ENCODE measurements at regions not wholly inside any gene's neighbourhood (a gene's known extent, or its start where the extent isn't known, plus 50 kb on each side); places are given as distances from the start of the nearest gene placed in this dataset.
"Not testable (repeated sequence)": the region's sequence is repeated elsewhere in the genome, so short reads cannot be mapped to it uniquely, and the experiment has no call there.

DNA sequence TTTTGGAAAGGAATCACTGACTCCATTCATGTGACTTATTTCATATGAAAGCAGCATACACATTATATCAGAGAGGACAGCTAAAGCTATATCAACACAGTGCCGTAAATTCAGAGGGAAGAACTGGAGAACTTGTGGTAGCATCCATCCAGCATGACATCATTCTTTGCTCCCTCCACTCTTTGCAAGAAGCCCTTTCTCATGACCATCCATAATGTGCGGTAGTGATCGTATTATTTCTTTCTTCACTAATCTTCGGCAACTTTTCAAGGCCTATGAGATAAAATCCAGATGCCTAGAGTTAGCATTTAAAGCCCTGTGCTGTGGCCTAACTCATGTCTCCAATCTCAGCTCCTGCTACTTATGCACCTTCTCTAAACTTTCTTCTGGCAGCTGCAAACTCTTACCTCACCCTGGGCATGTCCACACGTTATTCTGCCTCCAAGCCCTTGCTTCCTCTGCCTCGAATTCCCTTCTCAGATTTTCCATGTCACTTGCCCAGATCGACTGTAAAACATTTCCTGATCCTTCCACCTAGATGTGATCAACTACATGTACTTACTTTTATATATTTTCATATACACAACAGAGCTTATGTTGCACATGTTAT is 307.3 kb upstream of the SGCD start:
- DNase-seq (ENCODE audit: low read depth in 3 of 3, low spot score in 1 of 3): no peak

DNA sequence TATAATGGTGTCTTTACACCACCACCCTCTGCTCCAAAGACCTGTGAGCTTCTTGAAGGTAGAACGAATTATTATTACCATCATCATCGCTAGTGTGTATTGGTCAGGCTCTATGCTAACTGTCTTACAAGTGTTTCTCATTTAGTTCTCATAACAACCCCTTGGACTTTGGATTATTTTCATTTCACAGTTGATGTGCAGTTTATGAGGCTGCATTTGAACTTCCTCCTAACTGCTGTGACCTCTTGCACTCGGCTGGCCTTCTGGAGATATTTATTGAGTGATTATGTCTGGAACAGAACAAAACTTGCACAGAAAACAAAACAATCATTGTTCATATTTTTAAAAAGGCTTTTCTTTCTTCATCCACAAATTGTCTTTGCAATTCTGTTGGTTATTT is 306.3 kb upstream of the SGCD start:
- no peak for DNase-seq (ENCODE audit: low read depth in 3 of 3, low spot score in 1 of 3)

DNA sequence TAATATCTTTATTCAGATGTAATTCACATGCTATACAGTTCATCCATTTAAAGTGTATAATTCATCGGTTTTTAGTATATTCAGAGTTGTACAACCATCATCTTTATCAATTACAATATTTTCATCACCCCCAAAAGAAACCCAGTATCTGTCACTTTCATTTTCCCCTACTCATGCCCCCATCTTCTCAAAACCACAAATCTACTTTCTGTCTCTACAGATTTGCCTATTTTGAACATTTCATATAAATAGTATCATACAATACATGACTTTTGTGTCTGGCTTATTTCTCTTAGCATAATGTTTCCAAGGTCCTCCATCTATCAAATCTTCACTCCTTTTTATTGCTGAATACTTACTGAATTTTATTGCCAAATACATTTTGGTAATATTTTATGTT is 305.1 kb upstream of the SGCD start:
- DNase-seq (ENCODE audit: low read depth in 3 of 3, low spot score in 1 of 3): no peak

DNA sequence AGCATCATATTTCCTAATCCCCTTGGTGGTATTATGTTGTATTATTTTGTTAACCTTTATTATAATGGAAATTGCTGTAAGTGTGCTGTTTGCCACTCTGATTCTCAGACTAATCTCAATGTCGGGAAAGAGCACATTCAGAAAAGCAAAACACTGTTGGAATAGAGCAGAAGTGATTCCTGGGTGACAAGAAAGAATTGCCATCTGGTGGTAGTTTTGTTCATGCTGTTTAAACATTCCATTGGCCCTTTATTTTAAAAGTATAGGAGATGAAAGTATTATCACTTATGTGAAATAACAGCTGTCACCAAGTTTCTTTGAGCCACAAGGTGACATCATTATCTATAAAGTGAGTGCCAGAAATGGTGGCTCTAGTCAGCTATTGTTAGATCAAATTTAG is 301.3 kb upstream of the SGCD start:
- no peak for DNase-seq (ENCODE audit: low read depth in 3 of 3, low spot score in 1 of 3)

DNA sequence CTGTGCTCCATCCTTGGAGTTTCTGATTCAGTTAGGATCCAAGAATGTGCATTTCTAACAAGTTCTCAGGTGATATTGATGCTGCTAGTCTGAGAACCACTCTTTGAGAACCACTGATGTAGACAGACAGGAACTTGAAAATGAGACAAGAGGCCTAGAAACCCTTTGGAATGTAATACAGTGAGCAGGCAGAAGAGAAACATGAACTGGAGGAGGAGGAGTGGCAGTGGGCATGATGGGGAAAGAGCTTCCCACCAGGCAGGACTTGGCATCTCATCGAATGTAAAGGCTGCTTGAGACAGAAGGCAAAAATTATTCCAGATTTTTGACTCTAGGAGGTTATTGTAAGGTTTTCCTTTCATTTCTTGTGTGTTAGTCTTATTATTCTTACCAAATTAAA is 295.8 kb upstream of the SGCD start:
- DNase-seq (ENCODE audit: low read depth in 3 of 3, low spot score in 1 of 3): no peak

DNA sequence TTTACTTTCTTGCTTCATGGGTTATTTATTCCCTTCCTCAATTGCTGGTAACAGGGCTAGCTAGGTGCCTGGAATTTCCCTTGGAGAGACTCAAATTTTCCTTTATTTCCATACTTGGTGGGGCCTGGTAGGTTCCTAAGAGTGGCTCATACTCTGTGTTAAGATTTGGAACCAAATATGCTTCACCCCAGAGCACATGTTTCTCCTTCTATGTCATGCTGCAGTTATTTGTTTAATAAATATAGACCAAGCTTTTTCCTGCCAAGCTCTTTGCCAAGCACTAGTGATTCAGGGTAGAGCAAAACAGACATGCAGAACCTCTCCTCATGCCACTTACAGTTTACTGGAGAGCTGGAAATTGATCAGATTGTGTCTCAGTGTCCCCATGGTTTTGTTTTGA is 290.3 kb upstream of the SGCD start:
- no peak for DNase-seq (ENCODE audit: low read depth in 3 of 3, low spot score in 1 of 3)

DNA sequence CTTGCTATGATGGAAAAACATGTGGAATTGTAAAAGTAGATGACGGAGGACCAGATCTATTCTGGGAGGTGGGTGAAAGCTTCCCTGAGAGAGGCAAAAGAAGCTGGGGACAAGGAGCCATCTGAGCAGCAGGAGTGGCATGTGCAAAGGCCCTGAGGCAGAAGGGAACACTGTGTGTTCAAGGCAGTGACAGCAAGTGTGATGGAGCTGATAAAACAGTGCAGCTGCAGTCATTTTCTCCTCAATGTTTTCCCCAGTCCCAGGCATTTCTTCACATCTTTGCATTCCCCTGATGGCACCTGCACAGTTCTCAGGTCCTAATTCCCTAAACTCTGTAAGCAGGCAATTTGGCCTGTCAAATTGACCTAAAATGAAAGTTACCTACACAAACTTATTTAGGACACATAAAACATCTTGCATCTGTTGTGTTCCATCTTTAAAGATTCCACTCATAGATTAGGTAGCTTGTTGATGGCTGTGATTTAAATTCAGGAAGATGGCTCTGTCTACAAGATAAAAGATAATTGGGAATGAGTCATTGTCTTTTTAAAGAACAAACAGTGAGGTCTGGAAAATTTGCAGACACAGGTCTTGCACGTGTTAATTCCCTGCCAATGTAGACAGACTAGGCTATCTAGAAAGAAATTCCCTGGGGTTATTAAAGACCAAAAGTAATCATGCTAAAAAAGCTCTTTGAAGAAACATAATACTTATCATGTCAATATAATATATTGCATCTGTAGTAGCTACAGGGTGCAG is 289.6 kb upstream of the SGCD start:
- DNase-seq (ENCODE audit: low read depth in 3 of 3, low spot score in 1 of 3): no peak

DNA sequence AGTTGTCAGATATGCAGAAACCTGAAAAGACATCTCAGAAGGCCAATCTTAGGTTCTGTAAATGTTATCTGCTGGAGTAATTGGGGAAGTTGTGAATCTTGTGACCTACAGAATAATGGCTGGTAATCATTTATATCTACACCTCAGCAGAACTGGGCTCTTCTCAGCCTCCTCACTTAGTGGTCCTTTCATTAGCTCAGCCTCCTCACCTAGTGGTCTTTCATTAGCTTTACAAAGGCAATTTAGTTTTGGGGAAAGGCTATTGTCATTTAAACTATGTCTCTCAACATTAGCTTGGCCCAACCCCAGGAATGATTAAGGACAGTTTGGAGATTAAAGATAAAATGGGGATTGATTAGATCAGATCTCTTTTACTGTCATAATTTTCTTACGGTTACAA is 284.2 kb upstream of the SGCD start:
- no peak for DNase-seq (ENCODE audit: low read depth in 3 of 3, low spot score in 1 of 3)

DNA sequence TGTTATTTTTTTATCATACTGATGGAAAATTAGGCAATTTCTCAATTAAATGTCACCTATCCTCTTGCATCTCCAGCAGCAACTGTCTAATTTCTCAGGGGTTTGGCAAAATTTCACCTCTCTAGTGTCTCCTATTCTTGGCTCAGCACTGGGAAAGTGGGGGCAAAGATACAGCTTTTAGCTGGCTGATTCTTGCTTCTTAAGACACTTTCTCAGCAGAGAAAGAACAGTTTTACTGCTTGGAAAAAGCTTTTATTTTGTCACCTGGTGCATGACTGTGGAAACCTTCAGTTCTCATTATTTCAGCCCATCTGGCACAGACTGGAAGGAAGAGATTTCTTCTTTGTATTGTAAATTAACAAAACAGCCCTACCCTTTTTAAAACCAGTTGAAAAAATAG is 283.6 kb upstream of the SGCD start:
- no peak for DNase-seq (ENCODE audit: low read depth in 3 of 3, low spot score in 1 of 3)

DNA sequence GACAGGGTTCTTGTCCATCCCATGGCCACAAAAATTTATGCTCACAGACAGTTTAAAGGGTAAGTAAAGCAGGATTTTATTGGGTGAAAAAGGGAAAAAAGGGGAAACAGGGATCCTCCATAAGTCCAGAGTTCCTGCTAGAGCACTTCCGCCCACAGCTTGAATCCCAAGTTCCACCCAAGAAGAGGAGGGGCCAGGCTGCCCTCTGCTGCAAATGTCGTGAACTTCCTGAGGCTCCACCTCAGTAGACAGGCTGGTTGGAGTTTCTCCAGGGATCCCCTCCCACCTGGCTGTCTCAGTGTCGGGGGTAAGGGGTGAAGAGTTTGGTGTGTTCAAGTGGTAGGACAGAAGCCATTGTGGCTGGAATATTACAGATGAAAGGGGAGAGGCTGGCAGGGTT is 275.0 kb upstream of the SGCD start:
- no peak for DNase-seq (ENCODE audit: low read depth in 3 of 3, low spot score in 1 of 3)

DNA sequence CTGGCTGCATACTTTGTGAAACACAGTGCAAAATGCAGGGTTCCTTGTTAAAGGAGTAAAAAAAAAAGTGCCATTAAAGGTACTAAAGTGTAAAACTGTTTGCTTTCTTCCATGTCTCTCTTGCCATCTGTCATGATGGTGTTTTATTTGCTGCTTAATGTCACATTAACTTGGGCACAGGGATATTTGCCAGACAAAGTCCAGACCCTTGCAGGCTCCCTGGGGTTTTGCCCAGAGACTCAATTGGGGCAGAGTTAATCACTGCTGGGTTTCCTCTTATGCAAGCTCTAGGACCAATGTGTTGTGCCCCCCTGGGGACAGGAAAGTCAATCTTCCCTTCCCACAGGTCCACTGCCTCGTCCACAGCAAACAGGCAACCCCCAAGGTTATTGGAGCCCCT is 274.3 kb upstream of the SGCD start:
- DNase-seq (ENCODE audit: low read depth in 3 of 3, low spot score in 1 of 3): no peak

DNA sequence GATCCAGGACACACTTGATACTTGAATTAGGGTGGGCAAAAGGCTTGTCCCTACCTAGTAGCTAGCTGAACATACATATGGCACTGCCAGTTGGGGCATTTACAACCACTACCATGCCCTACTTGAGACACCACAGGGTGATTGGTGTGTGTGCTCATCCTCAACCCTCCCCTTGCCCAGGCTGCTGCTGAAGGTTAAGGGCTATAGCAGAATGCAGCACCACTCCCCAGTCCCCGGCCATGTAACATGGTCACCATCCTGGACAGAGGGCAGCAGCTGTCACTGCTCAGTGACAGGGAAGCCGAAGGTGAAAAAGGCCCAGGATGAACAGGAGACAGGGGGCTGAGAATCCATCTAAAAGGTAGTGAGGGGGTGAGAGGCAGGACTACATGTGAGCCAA is 273.9 kb upstream of the SGCD start:
- DNase-seq (ENCODE audit: low read depth in 3 of 3, low spot score in 1 of 3): no peak

DNA sequence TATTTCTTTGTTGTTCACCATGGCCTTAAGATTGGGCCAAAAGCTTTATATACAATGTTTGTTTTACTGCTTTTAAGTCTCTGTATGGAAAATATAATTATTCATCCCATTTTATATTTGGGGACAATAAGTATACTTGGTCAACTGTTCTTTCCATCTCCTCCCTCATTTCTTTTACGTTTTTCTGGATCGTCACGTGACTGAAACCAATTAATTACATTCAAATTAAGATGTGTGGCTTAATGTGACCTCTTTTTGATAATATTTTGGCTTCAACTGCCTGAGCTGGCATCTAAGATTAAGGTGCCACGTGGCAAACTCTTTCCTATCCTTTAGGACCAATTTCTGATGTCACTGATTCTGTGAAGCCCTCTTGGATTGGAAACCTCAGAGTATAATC is 250.1 kb upstream of the SGCD start:
- no peak for DNase-seq (ENCODE audit: low read depth in 3 of 3, low spot score in 1 of 3)

DNA sequence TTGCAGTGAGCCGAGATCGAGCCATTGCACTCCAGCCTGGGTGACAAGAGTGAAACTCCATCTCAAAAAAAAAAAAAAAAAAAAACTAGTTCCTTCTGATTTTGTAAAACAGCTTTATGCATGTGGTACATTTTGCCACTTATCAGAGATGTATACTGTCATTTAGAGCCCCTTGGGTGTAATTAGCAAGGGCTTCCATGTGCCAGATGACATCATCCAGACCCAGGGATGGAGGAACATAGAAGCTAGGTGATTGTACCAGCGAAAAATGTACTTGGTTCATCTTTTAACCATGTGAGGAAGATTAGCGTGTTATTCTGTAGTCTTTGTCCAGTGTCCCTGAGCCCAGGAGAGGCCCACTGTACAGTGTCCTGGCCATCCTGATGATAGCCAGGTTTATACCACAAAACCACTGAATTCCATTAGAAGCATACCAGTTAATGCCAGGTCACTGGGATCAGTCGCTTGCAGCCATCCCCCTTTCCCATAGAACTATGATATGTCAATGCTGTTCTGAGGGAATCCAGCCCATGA is 239.3 kb upstream of the SGCD start:
- DNase-seq (ENCODE audit: low read depth in 3 of 3, low spot score in 1 of 3): no peak

DNA sequence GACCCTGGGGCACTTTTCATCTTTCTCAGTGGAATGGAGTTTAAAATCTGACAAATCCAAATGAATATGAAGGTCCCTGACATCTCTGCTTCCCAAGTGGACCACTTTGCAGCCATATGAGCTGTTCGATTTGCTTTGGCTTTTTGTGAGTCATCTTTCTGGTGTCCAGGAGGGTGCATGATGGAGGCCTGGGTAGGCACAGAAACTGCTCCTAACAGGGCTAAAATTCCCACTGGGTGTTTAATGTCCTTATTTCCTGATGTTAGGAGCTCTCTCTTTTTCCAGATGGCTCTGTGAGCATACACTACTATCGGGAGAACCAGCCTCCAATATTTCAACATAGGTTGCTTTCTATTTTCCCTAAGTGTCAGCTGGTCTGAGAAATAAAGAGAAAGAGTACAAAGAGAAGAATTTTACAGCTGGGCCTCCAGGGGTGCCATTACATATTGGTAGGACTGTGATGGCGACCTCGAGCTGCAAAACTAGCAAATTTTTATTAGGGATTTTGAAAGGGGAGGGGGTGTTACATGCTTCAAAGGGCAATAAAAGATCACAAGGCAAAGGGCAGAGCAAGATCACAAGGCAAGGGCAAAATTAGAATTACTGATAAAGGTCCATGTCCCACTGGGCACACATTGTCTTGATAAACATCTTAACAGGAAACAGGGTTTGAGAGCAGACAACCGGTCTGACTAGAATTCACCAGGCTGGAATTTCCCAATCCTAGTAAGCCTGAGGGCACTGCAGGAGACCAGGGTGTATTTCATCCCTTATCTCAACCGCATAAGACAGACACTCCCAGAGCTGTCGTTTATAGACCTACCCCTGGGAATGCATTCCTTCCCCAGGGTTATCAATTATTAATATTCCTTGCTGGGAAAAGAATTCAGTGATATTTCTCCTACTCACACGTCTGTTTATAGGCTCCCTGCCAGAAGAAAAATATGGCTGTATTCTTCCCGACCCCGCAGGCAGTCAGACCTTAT is 236.7 kb upstream of the SGCD start:
- DNase-seq (ENCODE audit: low read depth in 3 of 3, low spot score in 1 of 3): not testable (repeated sequence)

DNA sequence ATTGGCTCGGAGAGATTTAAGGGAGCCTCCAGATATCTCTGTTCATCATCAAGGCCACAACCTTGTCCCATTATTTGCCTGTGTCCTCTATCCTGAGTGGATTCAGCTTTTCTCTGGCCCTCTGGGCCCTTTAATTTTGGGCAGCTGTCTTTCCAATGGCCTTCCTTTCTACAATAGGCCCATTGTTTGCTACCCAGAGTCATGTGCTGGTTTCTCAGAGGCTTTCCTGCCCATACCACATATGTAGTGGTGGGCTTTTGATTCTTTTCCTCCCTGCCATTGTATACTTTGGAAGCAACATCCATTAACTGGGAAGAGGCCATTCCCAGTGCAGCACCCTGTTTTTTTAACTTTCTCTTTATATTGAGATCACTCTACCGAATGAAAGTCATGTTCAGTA is 233.9 kb upstream of the SGCD start:
- DNase-seq (ENCODE audit: low read depth in 3 of 3, low spot score in 1 of 3): no peak

DNA sequence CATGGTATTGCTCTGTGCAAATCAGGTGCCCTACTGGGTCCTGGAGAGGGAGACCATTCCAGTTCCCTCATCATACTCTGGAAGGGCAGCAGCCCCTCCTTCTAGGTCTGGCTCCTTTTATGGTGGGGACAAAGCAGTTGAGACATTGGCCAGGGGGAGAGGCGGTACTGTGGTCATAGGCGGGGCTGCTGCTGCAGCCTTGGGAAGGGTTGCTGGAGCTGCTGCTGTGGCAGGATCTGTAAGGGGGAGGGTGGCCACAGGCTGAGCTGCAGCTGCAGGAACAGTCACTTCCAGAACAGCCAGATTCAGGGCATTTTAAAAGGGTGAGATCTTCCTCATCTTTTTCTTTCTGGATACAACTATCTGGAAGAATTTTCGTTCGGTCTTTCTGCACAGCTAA is 233.0 kb upstream of the SGCD start:
- DNase-seq (ENCODE audit: low read depth in 3 of 3, low spot score in 1 of 3): no peak

DNA sequence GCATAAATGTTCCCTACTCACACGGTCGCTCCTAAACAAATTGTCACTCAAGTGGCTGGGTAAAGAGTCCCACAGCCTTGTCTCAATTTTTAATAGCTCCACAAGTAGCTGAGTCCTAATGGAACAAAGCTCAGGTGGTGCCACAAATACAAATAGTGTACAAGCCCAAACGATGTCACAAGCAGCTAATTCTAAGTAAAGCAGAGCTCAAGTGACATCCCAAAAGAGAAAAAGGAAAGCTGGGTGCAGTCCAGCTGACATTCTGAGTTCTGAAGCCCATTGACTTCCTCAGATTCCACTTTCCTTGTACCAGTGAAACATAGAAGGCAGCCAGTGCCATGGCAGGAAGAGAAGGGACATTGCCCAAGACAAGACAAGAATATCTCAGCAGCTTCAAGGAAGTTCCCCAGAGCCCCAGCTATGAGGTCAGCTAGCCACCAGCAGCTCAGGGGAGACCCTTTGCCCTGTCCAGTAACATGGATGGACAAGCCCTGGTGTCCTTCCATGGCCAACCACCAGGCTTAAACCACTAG is 231.2 kb upstream of the SGCD start:
- no peak for DNase-seq (ENCODE audit: low read depth in 3 of 3, low spot score in 1 of 3)

DNA sequence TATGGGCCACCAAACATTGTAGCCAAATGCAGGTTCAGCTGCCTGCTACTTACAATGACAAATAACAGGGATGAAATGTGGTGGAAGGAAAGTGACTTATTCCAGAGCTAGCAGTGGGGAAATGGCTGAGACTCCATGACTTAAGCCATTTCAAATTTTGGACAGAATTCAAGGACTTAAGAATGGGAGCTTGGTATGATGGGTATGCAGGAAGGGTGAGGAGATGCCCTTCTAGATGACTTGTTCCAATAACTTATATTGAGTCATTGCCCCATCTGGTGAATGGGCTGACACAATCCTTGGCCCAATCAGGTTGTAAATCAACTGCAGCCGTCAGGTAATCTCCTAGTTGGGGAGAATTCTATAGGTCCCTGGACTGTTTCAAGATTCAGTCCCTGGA is 230.7 kb upstream of the SGCD start:
- DNase-seq (ENCODE audit: low read depth in 3 of 3, low spot score in 1 of 3): no peak

DNA sequence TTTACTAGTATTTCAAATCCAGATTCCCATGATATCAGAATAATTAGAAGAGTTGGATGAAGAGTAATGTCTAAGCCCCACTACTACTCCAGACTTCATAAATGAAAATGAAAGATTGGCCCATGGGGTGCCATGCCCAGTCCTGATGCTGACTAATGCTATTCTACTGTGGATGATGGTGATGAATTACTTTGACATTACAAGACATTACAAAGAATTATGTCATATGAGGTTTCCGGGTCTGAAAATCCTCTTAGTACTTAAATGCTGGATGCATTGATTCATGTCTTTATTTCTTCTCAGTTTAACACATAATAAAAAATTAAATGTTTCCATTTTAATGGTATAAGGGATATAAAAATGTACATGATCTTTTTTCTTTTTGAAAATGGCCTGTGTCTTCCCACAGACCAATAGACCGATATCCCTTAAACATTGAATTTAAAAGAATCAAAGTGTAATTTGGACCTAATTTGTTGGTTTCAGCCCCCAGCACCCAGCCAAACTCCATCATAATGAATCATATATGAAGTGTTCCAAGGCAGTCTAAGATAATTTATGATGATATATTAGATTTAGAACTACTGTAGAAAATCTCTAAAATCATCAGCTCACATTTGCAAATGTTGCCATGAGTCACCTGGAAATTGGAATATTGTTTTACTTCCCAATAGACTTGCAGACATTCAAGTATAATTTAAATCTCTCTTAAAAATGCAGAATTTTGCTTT is 223.6 kb upstream of the SGCD start:
- DNase-seq (ENCODE audit: low read depth in 3 of 3, low spot score in 1 of 3): no peak

Data from stimulated activated CD4-positive, alpha-beta T cell treated with anti-CD3 and anti-CD28 coated beads, TNF-alpha, amount 100 ng/mL, for 1 hour (primary cell).